Activated T-cell treated with anti-CD3 and anti-CD28 coated beads, Interleukin-2, amount 50 U/mL, for 24 hours (primary cell): ENCODE measurements at regions not wholly inside any gene's neighbourhood (a gene's known extent, or its start where the extent isn't known, plus 50 kb on each side); places are given as distances from the start of the nearest gene placed in this dataset.

Experiments
- DNase-seq: peaks from one replicate; pipeline ENCODE4 v3.0.0-alpha.2; 2020
- H3K27ac Mint-ChIP-seq: 2 replicates; pipeline ENCODE4 v1.8.0; 2020; ENCODE audit warnings: mild to moderate bottlenecking, mixed read lengths
- H3K27me3 Mint-ChIP-seq: 2 replicates; pipeline ENCODE4 v1.8.0; 2020; ENCODE audit warnings: mixed read lengths
- H3K36me3 Mint-ChIP-seq: 2 replicates; pipeline ENCODE4 v1.8.0; 2020; ENCODE audit warnings: low read depth, mixed read lengths
- H3K4me1 Mint-ChIP-seq: 2 replicates; pipeline ENCODE4 v1.8.0; 2020; ENCODE audit warnings: low read depth, mixed read lengths
- H3K4me3 Mint-ChIP-seq: 2 replicates; pipeline ENCODE4 v1.8.0; 2020; ENCODE audit warnings: mild to moderate bottlenecking, moderate library complexity, mixed read lengths
- H3K9me3 Mint-ChIP-seq: 2 replicates; pipeline ENCODE4 v1.8.0; 2020; ENCODE audit warnings: mixed read lengths

DNA sequence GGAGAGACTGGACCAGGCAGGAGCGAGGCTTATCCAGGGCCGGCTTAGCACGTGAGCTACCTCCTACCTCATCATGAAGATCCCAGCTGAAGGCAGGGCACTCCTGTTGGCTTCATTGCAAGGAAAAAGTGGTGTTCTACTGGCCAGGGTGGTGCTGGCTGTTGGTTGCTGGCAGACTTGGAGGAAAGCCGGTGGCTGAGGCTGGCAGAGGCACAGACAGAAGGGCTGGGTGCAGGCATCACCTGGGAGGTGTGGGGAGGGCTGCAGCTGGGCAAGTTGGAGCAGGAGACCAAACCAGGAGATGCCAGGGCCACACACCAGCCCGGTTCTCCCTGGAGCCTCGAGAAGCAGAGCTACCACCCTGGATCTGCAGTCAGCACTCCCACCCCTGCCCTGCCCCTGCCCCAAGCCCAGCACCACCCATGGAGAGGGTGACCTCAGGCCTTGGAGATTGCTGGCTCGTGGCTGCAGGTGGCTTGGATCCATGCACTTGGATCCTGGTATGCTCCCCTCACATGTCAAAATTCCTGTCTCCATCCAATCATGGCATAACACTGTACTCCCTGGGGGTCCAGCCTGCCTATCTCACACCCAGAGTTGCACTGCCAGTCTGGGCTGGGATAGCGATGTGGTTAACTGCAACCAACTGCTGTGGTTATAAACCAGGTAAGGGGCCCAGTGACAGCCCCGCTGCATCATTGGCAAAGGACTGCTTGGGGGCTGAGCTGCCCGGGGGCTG, 49.7 kb downstream of the GLI2 start:
- Mint-ChIP-seq H3K27me3 (no peaks in the 10 kb centered on the region), H3K9me3 (no peaks in the 10 kb centered on the region), H3K36me3 (no peaks in the 10 kb centered on the region)

DNA sequence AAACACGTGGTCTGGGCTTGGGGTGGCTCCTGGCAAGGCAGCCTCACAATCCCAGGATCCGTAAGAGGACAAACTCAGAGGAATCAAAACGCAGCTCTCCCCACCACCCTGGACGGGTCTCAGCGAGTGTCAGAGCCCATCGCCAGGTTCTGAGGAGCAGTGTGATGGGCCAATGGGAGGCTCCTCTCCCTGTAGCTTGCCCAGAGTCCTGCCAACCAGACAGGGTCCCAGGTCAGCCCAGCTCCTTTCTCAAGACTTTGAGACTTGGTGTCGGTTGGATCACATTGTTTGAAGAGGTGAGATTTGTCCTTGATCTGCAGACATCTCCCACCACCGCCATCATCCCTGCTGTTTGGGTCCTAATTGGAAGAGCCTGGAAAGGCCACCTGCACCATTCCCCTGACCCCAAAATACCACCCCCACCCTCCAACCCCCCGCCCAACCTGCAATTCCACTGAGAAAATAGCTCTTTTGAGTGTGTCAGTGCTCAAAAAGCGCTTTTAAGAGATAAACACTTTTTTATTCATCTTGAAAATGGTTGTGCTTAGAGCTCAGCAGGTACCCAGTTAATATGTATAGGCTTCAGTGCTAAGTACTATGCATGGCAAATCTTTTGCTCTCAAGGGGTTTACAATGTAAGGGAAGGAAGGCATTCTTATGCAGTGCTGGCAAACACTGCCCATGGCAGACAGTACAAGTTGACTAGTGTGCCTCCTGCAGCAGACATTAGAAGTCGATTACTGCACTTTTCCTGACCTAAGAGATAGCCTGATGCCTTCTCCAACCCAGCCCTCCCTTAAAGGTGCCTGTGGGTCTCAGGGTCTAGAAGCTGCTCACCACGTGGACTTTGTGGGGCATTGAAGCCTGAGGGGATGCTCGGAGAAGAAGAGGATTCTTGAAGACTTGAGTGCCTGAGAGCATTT, 50.6 kb downstream of the GLI2 start:
- H3K9me3 Mint-ChIP-seq = no peaks in the 10 kb centered on the region
- H3K27me3 Mint-ChIP-seq = no peaks in the 10 kb centered on the region
- H3K4me3 Mint-ChIP-seq = no peak overlapping the region
- DNase-seq = no peak
- H3K36me3 Mint-ChIP-seq = no peaks in the 10 kb centered on the region
- H3K27ac Mint-ChIP-seq = no peak overlapping the region
- H3K4me1 Mint-ChIP-seq = peaks cover 3% of the 10 kb centered on the region

More for the DNA sequence above, 49.7 kb downstream of the GLI2 start:
- DNase-seq = no peak
- Mint-ChIP-seq H3K27ac (no peak overlapping the region), H3K4me1 (peaks cover 3% of the 10 kb centered on the region), H3K4me3 (no peak overlapping the region)

DNA sequence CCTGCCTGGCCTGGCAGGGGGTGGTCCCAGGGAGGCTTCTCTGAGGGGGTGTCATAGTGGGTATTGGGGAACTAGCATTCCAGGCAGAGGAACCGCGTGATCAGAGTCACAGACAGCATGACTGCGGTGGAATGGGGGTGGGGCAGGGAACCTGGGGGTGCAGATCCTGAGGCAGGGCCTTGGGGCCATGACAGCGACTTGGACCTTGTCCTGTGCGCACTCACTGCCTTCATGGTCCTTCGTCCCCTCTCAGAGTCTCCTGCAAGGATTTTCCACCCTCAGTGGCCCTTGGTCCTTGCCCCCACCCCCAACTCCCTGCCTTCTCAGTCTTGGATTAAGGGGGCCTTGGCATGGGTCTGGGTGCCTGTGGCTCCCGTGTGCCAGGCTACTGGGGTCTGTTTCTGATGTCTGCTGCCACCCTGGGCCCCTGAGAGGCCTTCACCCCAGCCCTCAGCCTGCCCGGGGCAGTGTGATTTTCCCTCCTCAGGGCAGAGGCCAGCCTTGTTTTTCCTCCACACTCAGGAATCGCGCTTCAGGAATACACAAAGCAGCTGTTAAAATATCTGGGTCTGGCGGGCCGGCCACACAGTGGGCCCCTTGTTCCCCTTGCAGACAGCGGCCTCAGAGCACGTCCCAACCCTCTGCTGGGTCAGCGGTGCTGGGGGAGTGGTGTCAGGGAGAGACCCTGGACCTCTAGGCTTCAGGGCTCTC, 51.6 kb downstream of the GLI2 start:
- no peak for DNase-seq
- H3K4me3 Mint-ChIP-seq = no peak overlapping the region
- no peak overlapping the region for H3K27ac Mint-ChIP-seq
- H3K36me3 Mint-ChIP-seq = no peaks in the 10 kb centered on the region
- H3K27me3 Mint-ChIP-seq = no peaks in the 10 kb centered on the region
- H3K4me1 Mint-ChIP-seq = peaks cover 3% of the 10 kb centered on the region
- H3K9me3 Mint-ChIP-seq = no peaks in the 10 kb centered on the region

DNA sequence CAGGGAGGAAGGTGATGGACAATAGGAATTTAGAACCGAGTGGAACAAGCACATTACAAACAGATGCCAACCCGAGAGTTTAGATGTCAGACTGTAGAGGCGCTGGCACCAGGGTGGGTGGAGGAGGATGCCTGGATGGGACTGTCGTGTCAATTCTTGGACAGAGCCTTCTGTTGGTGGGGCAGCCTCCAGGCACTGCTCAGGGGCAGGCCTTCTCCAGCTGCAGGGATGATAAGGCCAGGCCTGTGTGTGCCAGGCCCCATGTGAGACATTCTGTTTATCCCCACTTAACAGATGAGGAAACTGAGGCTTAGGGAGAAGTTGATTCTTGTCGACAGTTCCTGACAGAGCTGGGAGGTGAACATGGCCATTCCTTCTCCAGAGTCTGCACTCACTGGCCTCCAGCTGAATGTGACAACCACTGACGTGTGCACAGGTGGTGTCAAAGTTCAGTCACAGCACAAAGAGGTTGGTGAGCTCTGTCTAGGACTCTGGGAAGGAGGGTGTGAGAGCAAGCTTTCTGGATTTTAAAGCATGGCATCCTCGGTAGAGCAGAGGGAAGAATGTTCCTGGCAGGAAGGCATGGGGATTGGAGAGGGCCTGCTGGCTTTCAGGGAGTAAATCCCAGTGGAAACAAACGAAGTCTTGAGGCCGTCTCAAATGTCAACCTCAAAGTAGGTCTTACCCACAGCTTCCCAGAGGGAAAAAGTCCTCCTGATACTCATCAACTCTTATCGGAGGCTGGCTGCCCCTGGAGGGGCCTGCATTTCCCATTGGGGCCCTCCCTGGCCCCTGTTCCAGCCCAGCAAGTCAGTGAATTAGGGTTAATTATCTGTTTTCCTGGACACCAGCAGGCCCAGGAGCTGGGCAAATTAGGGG, 52.4 kb downstream of the GLI2 start:
- Mint-ChIP-seq H3K27ac (no peak overlapping the region), H3K4me1 (peaks cover 3% of the 10 kb centered on the region), H3K36me3 (no peaks in the 10 kb centered on the region), H3K9me3 (no peaks in the 10 kb centered on the region), H3K4me3 (no peak overlapping the region), H3K27me3 (no peaks in the 10 kb centered on the region)
- no peak for DNase-seq

DNA sequence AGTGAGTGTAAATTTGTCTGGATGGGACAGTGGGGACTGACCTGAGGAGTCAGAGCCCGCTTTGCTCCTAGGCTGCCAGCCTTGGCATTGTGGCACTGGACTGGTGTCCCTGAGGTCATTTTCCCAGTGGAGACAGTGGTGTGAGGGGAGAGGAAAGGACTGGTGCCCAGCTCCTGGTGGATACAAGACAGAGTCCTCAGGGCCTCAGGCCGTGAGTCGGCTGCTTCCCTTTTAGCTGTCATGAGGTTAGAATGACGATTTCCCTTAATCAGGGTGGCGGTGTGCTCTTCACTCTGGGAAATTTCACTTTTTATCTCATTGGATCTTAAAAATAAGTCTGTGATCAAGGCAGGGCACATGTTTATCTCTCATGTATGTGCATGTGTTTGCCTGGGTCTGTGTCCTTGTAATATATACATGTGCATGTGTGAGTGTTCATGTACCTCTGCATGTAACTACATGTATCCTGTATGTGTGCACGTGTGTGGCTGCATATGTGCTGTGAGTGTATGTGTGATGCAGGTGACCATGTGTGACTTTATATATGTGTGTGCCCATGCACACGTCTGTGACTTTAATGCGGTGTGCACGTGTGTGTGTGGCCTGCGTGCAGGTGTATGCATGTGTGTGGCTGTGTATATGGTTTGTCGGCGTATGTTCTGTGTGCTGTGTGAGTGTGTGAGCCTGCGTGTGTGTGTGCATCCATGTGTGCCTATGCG, 55.7 kb downstream of the GLI2 start:
- no peak for DNase-seq
- H3K27ac Mint-ChIP-seq = no peak overlapping the region
- H3K4me3 Mint-ChIP-seq = no peak overlapping the region
- no peaks in the 10 kb centered on the region for H3K4me1 Mint-ChIP-seq
- no peaks in the 10 kb centered on the region for H3K9me3 Mint-ChIP-seq
- no peaks in the 10 kb centered on the region for H3K27me3 Mint-ChIP-seq
- no peaks in the 10 kb centered on the region for H3K36me3 Mint-ChIP-seq

DNA sequence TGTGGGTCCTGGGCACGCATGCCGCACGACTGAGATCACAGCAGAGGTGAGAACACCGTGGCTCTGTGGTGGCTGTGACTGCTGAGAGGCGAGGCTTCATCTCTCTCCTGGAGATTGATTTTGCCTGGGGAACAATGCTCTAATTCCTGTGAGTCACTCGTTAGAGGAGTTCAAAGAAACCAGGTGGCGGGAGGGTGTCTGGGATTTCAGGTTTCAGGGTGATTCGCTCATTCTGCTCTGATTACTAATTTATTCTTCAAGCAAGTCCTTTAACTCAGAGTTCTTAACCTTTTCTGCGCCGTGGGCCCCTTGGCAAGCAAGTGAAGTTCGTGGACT, 56.3 kb downstream of the GLI2 start:
- no peak for DNase-seq
- H3K4me3 Mint-ChIP-seq = no peak overlapping the region
- H3K36me3 Mint-ChIP-seq = no peaks in the 10 kb centered on the region
- no peak overlapping the region for H3K27ac Mint-ChIP-seq
- H3K4me1 Mint-ChIP-seq = no peaks in the 10 kb centered on the region
- H3K9me3 Mint-ChIP-seq = no peaks in the 10 kb centered on the region
- no peaks in the 10 kb centered on the region for H3K27me3 Mint-ChIP-seq

DNA sequence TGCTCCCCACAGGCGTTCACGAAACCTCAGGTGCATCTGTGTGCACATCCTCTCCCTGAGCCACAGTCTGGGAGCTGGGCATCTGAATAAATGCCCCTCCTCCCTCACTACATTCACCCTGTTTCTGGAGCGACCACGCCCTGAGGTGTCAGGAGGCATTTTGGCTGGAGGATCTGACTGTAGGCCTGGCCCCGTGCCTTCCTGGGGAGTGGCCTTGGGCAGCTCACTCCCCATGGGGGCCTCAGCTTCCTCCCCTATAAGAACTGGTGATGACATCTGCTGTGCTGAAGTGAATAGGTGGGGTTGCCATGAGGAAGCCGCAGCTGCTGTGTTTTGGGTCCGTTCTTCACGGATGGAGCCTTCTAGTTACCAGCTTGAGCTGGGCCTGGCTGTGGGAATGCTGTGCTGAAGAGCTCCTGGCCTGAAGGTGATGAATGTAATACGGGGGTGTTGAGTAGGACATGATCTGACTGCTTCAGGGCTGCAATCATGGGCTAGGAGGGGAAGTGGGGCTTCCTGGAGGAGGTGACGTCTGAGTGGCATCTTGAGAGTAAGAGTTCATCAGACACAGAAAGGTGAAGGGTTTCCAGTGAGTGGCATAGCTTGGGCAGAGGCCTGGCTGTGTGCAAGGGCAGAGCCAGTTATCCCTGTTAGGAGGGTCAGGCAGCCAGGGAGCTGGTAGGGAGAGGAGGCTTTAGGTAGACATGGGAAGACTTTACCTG, 58.2 kb downstream of the GLI2 start:
- DNase-seq = no peak
- Mint-ChIP-seq H3K27me3 (no peaks in the 10 kb centered on the region), H3K36me3 (no peaks in the 10 kb centered on the region), H3K27ac (no peak overlapping the region), H3K9me3 (no peaks in the 10 kb centered on the region), H3K4me3 (no peak overlapping the region), H3K4me1 (no peaks in the 10 kb centered on the region)

DNA sequence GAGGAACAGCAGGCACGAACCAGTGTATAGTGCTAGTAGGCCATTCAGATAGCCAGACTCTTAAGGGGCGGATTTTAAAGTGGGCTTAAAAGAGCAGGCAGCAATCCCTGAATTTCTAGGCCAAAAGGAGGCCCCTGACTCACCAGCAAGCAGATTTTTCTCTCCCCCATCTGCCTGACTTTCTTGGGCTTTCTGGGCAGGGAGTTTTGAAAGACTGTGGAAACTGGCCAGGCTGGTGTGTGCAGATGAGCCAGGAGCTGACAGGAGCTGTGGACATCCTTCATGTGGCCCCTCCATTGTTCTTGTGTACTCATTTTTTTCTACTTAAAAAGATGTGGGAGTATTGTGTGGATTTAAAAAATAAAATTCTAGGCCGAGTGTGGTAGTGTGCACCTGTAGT, 59.0 kb downstream of the GLI2 start:
- no peak overlapping the region for H3K27ac Mint-ChIP-seq
- H3K27me3 Mint-ChIP-seq = no peaks in the 10 kb centered on the region
- no peak overlapping the region for H3K4me3 Mint-ChIP-seq
- no peaks in the 10 kb centered on the region for H3K4me1 Mint-ChIP-seq
- H3K36me3 Mint-ChIP-seq = no peaks in the 10 kb centered on the region
- DNase-seq = no peak
- H3K9me3 Mint-ChIP-seq = no peaks in the 10 kb centered on the region

DNA sequence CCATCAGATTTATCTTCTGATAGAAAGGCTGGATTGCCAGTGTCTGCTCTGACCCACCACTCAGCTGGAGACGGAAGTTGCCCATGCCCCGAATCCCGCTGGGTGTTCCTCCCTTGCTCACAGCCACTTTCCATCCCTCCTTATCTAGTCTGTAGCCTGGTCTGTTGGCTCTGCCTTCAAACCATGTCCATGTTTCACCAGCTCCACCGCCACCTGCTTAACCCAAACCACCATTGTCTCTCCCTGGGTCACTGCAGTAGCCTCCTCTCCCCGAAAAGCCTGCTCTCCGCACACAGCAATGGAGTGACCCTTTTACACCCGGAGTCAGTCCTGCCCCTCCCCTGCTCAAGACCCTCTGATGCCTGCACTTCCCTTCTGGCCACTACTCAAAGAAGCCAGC, 60.4 kb downstream of the GLI2 start:
- no peak overlapping the region for H3K27ac Mint-ChIP-seq
- H3K27me3 Mint-ChIP-seq = no peaks in the 10 kb centered on the region
- H3K36me3 Mint-ChIP-seq = no peaks in the 10 kb centered on the region
- no peak for DNase-seq
- no peaks in the 10 kb centered on the region for H3K9me3 Mint-ChIP-seq
- H3K4me3 Mint-ChIP-seq = no peak overlapping the region
- no peaks in the 10 kb centered on the region for H3K4me1 Mint-ChIP-seq

DNA sequence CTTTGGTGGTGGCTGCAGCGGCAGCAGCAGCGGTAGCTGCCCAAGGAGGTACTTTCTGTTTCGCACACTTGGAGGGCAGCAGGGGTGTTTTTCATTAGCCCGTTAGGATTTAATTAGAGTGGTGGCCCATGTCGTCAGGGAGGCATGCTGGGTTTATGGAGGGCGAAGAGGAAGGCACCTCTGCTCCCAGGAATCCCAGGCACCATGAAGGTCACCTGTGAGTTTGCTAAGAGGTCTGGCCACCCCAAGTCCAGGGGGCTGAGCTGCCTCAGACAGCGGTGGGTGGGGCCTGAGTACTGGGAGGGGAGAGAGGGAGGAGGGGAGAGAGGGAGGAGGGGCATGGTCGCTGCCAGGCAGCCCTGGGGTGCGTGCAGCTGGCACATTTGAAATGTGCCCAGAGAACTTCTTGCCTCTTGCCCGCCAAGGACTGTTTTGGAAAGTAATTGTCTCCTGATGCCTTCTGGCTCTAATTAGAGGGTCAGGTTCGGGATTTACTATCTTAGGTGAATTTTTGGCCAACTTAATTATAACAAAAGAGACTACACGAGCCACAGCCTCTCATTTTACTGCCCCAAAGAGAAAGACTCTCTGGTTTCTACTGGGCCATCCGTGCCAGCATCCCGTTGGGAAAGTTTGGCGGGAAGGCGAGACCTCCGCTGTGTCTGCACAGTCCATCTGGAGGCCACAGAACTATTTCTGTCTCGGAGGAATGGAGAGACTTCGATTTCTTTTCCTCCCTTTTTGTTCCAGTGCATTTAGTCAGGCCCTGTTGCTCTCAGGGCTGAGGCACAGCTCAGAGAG, 62.0 kb downstream of the GLI2 start:
- no peak overlapping the region for H3K27ac Mint-ChIP-seq
- no peak overlapping the region for H3K4me3 Mint-ChIP-seq
- H3K4me1 Mint-ChIP-seq = no peaks in the 10 kb centered on the region
- H3K27me3 Mint-ChIP-seq = peaks cover 4% of the 10 kb centered on the region
- DNase-seq = no peak
- no peaks in the 10 kb centered on the region for H3K9me3 Mint-ChIP-seq
- no peaks in the 10 kb centered on the region for H3K36me3 Mint-ChIP-seq

DNA sequence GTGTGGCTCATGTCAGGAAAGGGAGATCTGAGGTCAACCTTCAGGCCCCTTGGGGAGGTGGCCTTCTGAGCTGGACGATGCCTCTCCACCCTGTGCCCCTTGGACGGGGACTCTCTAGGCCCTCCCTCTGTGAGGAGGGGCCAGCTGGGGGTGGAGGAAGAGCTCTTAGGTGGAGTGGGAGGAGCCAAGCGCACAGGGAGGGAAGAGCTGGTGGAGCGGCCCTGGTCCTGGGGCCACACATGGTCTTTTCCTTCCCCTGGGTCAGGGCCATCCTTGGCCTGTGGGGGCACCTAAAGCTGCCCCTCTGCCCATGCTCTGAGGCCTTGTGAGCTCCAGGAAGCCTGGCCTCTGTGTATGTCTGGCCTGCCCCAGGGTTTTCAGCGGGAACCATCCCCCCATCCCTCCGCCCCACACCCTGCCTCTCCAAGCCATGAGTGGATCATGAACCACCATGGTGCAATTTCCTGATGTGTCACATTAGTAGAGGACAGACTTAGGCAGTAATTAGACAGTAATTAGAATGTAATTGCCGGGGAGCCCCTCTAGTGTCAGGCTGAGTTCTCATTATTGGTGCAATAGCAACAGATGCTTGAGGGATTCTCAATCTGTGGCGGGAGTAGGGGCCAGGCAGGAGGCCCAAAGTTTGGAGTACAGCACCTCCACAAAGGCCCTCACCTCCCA, 63.0 kb downstream of the GLI2 start:
- no peak for DNase-seq
- Mint-ChIP-seq H3K4me3 (no peak overlapping the region), H3K27me3 (peaks cover 4% of the 10 kb centered on the region), H3K27ac (no peak overlapping the region), H3K9me3 (no peaks in the 10 kb centered on the region), H3K4me1 (no peaks in the 10 kb centered on the region), H3K36me3 (no peaks in the 10 kb centered on the region)

DNA sequence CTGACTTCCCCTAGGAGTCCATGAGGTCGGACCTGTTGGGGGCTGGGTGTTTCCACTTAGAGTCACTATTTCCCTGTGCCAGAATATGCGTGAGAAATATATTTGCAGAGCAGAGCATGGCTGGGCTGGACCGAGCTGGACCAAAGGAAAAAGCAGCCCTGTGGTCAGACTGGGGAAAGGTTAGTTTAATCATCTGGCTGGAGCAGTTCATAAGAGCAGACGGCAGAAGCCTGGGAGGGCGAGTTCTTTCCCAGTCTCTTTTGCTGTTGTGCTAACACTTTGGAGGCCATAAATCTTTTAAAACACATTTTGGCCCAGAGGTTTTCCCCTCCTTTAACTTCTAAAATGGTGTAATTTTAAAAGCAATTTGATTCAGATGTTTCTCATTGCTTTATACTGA, 66.5 kb downstream of the GLI2 start:
- H3K36me3 Mint-ChIP-seq = no peaks in the 10 kb centered on the region

More for the DNA sequence above, 66.5 kb downstream of the GLI2 start:
- Mint-ChIP-seq H3K27ac (no peak overlapping the region), H3K4me1 (no peaks in the 10 kb centered on the region), H3K9me3 (no peaks in the 10 kb centered on the region), H3K27me3 (peaks cover 4% of the 10 kb centered on the region), H3K4me3 (no peak overlapping the region)
- no peak for DNase-seq
